ENCODE measurements at regions not wholly inside any gene's neighbourhood (a gene's known extent, or its start where the extent isn't known, plus 50 kb on each side); places are given as distances from the start of the nearest gene placed in this dataset.

DNA sequence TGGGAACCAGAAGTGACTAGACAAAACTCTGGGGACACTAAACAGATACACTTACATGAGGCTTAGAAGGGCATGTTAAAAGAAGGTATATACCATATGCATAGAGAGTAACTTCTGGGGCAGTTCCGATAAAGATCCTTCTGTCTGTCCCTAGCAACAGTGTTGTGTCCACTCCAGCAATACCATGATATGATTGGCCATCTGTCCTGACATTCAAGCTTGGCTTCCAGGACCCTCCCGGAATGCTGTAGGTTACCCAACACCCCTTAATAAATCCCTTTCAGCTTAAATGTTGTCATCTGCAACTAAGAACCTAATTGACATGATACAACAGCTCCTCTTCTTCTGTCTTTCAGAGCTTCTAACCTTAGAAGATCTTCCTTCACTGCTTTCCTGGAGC is 307.7 kb downstream of the OMA1 start:
- TF ChIP-seq FOXA1 (IDR thresholded peaks at IDR 0.05) = no peak
- TF ChIP-seq, protein P1, sequence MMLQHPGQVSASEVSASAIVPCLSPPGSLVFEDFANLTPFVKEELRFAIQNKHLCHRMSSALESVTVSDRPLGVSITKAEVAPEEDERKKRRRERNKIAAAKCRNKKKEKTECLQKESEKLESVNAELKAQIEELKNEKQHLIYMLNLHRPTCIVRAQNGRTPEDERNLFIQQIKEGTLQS (IDR thresholded peaks at IDR 0.05) = no peak
- no peak for TF ChIP-seq RXRA (IDR thresholded peaks at IDR 0.05)
- TF ChIP-seq TAF1 (conservative IDR thresholded peaks at IDR 0.05) = no peak
- TF ChIP-seq, protein P2, sequence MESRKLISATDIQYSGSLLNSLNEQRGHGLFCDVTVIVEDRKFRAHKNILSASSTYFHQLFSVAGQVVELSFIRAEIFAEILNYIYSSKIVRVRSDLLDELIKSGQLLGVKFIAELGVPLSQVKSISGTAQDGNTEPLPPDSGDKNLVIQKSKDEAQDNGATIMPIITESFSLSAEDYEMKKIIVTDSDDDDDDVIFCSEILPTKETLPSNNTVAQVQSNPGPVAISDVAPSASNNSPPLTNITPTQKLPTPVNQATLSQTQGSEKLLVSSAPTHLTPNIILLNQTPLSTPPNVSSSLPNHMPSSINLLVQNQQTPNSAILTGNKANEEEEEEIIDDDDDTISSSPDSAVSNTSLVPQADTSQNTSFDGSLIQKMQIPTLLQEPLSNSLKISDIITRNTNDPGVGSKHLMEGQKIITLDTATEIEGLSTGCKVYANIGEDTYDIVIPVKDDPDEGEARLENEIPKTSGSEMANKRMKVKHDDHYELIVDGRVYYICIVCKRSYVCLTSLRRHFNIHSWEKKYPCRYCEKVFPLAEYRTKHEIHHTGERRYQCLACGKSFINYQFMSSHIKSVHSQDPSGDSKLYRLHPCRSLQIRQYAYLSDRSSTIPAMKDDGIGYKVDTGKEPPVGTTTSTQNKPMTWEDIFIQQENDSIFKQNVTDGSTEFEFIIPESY (IDR thresholded peaks at IDR 0.05) = no peak
- no peak for TF ChIP-seq RAD21 (IDR thresholded peaks at IDR 0.05)
- TF ChIP-seq JUND (IDR thresholded peaks at IDR 0.05) = no peak
- no peak for TF ChIP-seq YY1 (IDR thresholded peaks at IDR 0.05)
- no peak for TF ChIP-seq EGR1 (IDR thresholded peaks at IDR 0.05; ENCODE audit: low read depth in 2 of 2)
- no peak for TF ChIP-seq CTCF (IDR thresholded peaks at IDR 0.05; ENCODE audit: low read depth, low read length, missing input control)
- TF ChIP-seq NR2F2 (IDR thresholded peaks at IDR 0.05) = no peak
- no peak for TF ChIP-seq HNF4G (IDR thresholded peaks at IDR 0.05)
- TF ChIP-seq SP1 (IDR thresholded peaks at IDR 0.05) = no peak
- no peak for TF ChIP-seq MAX (IDR thresholded peaks at IDR 0.05)
- no peak for TF ChIP-seq HNF4A (conservative IDR thresholded peaks at IDR 0.05)
- no peak for TF ChIP-seq GABPA (IDR thresholded peaks at IDR 0.05 in 1 of 2, conservative IDR thresholded peaks at IDR 0.05 in 1 of 2)
- no peak for TF ChIP-seq FOXA2 (IDR thresholded peaks at IDR 0.05)
- Histone ChIP-seq H3K9me3 (ENCODE audit: control insufficient read depth in 4 of 4, low read length in 3 of 4) (no peaks in the 10 kb centered on the region), H3K27me3 (ENCODE audit: control insufficient read depth in 4 of 4, insufficient read depth in 4 of 4, low read length in 3 of 4) (no peaks in the 10 kb centered on the region), H3K36me3 (ENCODE audit: control insufficient read depth in 4 of 4, insufficient read depth in 3 of 4, low read depth in 1 of 4, low read length in 3 of 4) (no peaks in the 10 kb centered on the region), H3K4me3 (ENCODE audit: low read depth in 1 of 3, low read length in 3 of 3) (no peak overlapping the region), H3K27ac (ENCODE audit: low read depth in 1 of 2, low read length in 2 of 2) (no peak overlapping the region), H3K4me1 (ENCODE audit: control insufficient read depth in 4 of 4, insufficient read depth in 4 of 4, low read length in 3 of 4) (no peaks in the 10 kb centered on the region), H3K9ac (ENCODE audit: low read depth in 1 of 2, low read length in 2 of 2) (no peak overlapping the region)
- DNase-seq (ENCODE audit: low spot score) = no peak
- WGBS = 62% methylated on average over 2 of the region's 2 CpGs

DNA sequence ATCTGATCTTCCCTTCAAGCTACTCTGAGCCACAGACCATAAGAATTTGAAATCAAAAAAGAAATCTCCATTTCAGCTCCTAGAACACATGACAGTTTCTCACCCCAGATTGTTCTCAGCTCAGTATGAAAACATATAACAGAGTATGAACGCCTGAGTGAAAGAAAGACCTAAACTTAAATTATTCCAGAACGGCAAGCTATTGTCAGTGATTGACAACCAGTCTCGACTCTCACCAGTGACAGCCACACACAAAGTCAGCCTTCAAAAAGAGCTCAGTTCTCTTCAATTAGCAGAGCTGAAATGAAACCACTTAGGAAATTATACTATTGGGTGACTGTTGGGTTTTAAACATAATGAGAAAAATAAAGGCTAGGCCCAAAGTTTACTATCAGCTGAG is 312.8 kb downstream of the OMA1 start:
- H3K4me1 ChIP-seq (ENCODE audit: control insufficient read depth in 4 of 4, insufficient read depth in 4 of 4, low read length in 3 of 4) = no peaks in the 10 kb centered on the region
- no peak for DNase-seq (ENCODE audit: low spot score)
- H3K9ac ChIP-seq (ENCODE audit: low read depth in 1 of 2, low read length in 2 of 2) = no peak overlapping the region
- 83% methylated on average over 3 of the region's 3 CpGs for WGBS
- no peak overlapping the region for H3K27ac ChIP-seq (ENCODE audit: low read depth in 1 of 2, low read length in 2 of 2)
- H3K36me3 ChIP-seq (ENCODE audit: control insufficient read depth in 4 of 4, insufficient read depth in 3 of 4, low read depth in 1 of 4, low read length in 3 of 4) = no peaks in the 10 kb centered on the region
- no peaks in the 10 kb centered on the region for H3K27me3 ChIP-seq (ENCODE audit: control insufficient read depth in 4 of 4, insufficient read depth in 4 of 4, low read length in 3 of 4)
- H3K9me3 ChIP-seq (ENCODE audit: control insufficient read depth in 4 of 4, low read length in 3 of 4) = no peaks in the 10 kb centered on the region
- H3K4me3 ChIP-seq (ENCODE audit: low read depth in 1 of 3, low read length in 3 of 3) = no peak overlapping the region
- TF ChIP-seq, protein P2 (IDR thresholded peaks at IDR 0.05) = no peak
- TF ChIP-seq FOXA1 (IDR thresholded peaks at IDR 0.05) (no peak), SP1 (IDR thresholded peaks at IDR 0.05) (no peak), GABPA (IDR thresholded peaks at IDR 0.05 in 1 of 2, conservative IDR thresholded peaks at IDR 0.05 in 1 of 2) (no peak), EGR1 (IDR thresholded peaks at IDR 0.05; ENCODE audit: low read depth in 2 of 2) (no peak), MAX (IDR thresholded peaks at IDR 0.05) (no peak), RXRA (IDR thresholded peaks at IDR 0.05) (no peak), TAF1 (conservative IDR thresholded peaks at IDR 0.05) (no peak), RAD21 (IDR thresholded peaks at IDR 0.05) (no peak)
- TF ChIP-seq, protein P3, sequence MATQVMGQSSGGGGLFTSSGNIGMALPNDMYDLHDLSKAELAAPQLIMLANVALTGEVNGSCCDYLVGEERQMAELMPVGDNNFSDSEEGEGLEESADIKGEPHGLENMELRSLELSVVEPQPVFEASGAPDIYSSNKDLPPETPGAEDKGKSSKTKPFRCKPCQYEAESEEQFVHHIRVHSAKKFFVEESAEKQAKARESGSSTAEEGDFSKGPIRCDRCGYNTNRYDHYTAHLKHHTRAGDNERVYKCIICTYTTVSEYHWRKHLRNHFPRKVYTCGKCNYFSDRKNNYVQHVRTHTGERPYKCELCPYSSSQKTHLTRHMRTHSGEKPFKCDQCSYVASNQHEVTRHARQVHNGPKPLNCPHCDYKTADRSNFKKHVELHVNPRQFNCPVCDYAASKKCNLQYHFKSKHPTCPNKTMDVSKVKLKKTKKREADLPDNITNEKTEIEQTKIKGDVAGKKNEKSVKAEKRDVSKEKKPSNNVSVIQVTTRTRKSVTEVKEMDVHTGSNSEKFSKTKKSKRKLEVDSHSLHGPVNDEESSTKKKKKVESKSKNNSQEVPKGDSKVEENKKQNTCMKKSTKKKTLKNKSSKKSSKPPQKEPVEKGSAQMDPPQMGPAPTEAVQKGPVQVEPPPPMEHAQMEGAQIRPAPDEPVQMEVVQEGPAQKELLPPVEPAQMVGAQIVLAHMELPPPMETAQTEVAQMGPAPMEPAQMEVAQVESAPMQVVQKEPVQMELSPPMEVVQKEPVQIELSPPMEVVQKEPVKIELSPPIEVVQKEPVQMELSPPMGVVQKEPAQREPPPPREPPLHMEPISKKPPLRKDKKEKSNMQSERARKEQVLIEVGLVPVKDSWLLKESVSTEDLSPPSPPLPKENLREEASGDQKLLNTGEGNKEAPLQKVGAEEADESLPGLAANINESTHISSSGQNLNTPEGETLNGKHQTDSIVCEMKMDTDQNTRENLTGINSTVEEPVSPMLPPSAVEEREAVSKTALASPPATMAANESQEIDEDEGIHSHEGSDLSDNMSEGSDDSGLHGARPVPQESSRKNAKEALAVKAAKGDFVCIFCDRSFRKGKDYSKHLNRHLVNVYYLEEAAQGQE (IDR thresholded peaks at IDR 0.05) = no peak

Data from liver (tissue), 8 donors.